ENCODE measurements at regions not wholly inside any gene's neighbourhood (a gene's known extent, or its start where the extent isn't known, plus 50 kb on each side); places are given as distances from the start of the nearest gene placed in this dataset.

DNA sequence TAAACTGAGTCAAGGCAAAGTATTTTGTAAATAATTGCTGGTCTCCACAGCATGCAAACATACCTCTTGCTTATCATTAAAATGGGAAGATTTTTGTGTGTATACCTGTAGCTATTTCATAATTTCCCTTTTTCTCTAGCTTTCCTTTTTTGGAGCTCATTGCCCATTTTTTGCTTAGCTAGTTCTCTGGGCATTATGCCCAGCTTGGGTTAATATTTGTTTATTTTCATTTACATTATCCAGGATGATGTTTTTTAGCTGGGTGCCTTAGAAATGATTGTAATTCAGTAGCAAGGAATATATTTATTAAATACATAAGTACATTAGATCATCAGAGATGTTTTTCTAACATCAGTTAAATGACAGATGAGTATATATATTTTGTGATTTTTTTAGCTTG lies 1271.7 kb upstream of the GBE1 start:
- H3K36me3 ChIP-seq = no peaks in the 10 kb centered on the region
- H3K27me3 ChIP-seq = no peaks in the 10 kb centered on the region
- no peak overlapping the region for H3K27ac ChIP-seq
- H3K9me3 ChIP-seq = no peaks in the 10 kb centered on the region
- H3K4me1 ChIP-seq = no peaks in the 10 kb centered on the region
- TF ChIP-seq, protein P1, sequence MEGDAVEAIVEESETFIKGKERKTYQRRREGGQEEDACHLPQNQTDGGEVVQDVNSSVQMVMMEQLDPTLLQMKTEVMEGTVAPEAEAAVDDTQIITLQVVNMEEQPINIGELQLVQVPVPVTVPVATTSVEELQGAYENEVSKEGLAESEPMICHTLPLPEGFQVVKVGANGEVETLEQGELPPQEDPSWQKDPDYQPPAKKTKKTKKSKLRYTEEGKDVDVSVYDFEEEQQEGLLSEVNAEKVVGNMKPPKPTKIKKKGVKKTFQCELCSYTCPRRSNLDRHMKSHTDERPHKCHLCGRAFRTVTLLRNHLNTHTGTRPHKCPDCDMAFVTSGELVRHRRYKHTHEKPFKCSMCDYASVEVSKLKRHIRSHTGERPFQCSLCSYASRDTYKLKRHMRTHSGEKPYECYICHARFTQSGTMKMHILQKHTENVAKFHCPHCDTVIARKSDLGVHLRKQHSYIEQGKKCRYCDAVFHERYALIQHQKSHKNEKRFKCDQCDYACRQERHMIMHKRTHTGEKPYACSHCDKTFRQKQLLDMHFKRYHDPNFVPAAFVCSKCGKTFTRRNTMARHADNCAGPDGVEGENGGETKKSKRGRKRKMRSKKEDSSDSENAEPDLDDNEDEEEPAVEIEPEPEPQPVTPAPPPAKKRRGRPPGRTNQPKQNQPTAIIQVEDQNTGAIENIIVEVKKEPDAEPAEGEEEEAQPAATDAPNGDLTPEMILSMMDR (IDR thresholded peaks at IDR 0.05) = no peak
- ATAC-seq = no peak
- H3K4me3 ChIP-seq = no peak overlapping the region

DNA sequence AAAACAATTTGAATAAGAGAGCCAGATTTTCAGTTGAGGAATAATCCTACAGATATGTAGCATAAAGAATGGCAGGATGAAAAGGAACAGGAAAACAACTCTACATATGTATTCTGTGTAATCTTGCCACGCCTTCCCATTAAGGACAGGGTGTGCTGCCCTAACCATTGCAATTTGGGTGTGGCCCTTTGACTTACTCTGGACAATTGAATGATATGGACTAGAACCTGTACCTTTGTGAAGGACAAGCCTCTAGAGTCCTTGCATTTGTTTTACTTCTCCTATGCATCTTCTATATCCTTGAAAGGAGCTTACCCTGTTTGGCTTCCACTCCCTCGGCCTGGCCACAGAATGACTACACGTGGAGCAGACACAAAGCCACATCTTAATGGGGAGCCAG lies 1261.6 kb upstream of the GBE1 start:
- H3K9me3 ChIP-seq = no peaks in the 10 kb centered on the region
- no peak overlapping the region for H3K27ac ChIP-seq
- no peaks in the 10 kb centered on the region for H3K27me3 ChIP-seq
- no peak overlapping the region for H3K4me3 ChIP-seq
- H3K36me3 ChIP-seq = no peaks in the 10 kb centered on the region
- ATAC-seq = no peak
- WGBS, 2 donors (ENCODE audit: low coverage in 1 of 2) = 84 to 88% methylated on average over 2 to 3 of the region's 3 CpGs
- no peaks in the 10 kb centered on the region for H3K4me1 ChIP-seq
- TF ChIP-seq POLR2AphosphoS5 (IDR thresholded peaks at IDR 0.05) (no peak), EP300 (IDR thresholded peaks at IDR 0.05) (no peak), POLR2A (IDR thresholded peaks at IDR 0.05) (no peak)
- TF ChIP-seq, protein P1 (IDR thresholded peaks at IDR 0.05) = no peak

DNA sequence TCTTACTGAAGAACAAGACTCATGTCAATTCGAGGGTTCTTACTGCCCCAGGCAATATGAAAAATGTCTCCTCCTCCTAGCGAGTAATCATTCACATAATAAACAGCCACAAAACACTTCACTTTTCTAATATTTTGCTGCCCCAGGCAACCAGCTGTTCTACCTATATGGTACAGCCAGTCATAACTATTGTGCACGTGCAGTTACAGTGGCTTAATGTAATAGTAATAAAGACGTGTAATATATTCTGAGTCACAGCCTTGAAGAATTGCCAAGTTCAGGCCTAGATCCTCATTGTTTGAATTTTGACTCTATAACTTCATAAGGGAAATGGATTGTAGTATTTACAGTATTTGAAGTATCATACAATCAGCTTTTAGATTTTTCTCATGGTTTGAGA lies 1250.0 kb upstream of the GBE1 start:
- Histone ChIP-seq H3K4me1 (no peaks in the 10 kb centered on the region), H3K27ac (no peak overlapping the region), H3K27me3 (no peaks in the 10 kb centered on the region), H3K36me3 (no peaks in the 10 kb centered on the region), H3K4me3 (no peak overlapping the region), H3K9me3 (no peaks in the 10 kb centered on the region)
- WGBS, 2 donors (ENCODE audit: low coverage in 1 of 2) = 34 to 45% methylated on average over 4 of the region's 4 CpGs
- TF ChIP-seq POLR2A (IDR thresholded peaks at IDR 0.05) = no peak
- TF ChIP-seq, protein P1 (IDR thresholded peaks at IDR 0.05) = no peak
- no peak for ATAC-seq

DNA sequence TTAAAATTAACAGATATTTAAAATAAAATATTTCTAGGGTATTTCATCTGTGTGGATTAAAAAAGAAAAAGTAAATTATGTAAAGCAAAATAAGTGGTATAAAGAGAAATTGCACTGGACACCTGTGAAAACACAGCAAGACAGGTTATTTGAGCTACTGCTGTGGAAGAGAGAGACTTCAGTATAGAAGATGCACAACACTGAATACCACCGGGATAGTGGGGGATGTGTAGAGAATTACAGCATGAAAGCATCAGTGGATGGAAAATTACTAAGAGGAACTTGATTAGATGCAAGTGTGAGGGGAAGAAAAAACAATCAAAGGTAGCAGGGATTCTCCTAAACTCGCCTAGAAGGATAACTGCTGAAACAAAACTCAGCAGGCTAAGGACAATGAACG lies 1242.5 kb upstream of the GBE1 start:
- WGBS, 2 donors (ENCODE audit: low coverage in 1 of 2) = 11 to 46% methylated on average over 3 of the region's 3 CpGs
- TF ChIP-seq, protein P1 (IDR thresholded peaks at IDR 0.05) = no peak
- TF ChIP-seq POLR2AphosphoS5 (IDR thresholded peaks at IDR 0.05) (no peak), POLR2A (IDR thresholded peaks at IDR 0.05) (no peak), EP300 (IDR thresholded peaks at IDR 0.05) (no peak)

DNA sequence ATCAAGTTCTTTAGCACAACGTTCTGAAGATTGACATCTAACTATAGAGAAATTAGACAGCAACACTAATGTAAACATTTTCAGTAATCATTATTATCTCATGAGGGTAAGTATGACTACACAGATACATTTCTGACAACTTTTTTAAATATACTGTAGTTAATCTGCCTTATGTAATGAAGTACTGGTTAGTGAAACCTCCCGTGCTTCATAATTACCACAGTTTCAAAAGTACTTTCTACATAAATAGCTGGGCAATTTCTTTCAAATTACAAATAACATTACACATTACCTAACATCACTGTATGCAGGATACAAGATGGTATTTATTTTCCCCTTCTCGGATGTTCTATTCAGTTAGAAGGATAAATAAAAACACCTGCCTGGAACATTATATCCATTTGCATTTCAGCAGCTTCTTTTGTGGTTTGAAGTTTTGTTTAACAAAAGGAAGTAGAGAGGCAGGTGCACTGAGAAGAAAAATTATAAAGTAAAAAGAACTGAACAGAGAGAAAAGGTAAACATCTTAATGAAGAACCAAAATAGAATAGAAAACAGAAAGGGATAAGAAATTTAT lies 1241.5 kb upstream of the GBE1 start:
- no peaks in the 10 kb centered on the region for H3K36me3 ChIP-seq
- 31 to 34% methylated on average over 3 of the region's 3 CpGs for WGBS, 2 donors (ENCODE audit: low coverage in 1 of 2)
- H3K9me3 ChIP-seq = no peaks in the 10 kb centered on the region
- H3K27ac ChIP-seq = no peak overlapping the region
- TF ChIP-seq EP300 (IDR thresholded peaks at IDR 0.05) = no peak
- TF ChIP-seq, protein P1 (IDR thresholded peaks at IDR 0.05) = no peak
- no peak for TF ChIP-seq POLR2A (IDR thresholded peaks at IDR 0.05)
- TF ChIP-seq POLR2AphosphoS5 (IDR thresholded peaks at IDR 0.05) = no peak
- no peak for ATAC-seq
- no peaks in the 10 kb centered on the region for H3K27me3 ChIP-seq
- no peak overlapping the region for H3K4me3 ChIP-seq
- no peaks in the 10 kb centered on the region for H3K4me1 ChIP-seq

More for the DNA sequence above, 1242.5 kb upstream of the GBE1 start:
- no peak for ATAC-seq
- no peaks in the 10 kb centered on the region for H3K9me3 ChIP-seq
- H3K27ac ChIP-seq = no peak overlapping the region
- H3K36me3 ChIP-seq = no peaks in the 10 kb centered on the region
- no peak overlapping the region for H3K4me3 ChIP-seq
- H3K27me3 ChIP-seq = no peaks in the 10 kb centered on the region
- H3K4me1 ChIP-seq = no peaks in the 10 kb centered on the region
